ENCODE measurements at regions not wholly inside any gene's neighbourhood (a gene's known extent, or its start where the extent isn't known, plus 50 kb on each side); places are given as distances from the start of the nearest gene placed in this dataset.
A peak's percentile ranks its signal among the peaks of the same experiment; 100 is the strongest.

DNA sequence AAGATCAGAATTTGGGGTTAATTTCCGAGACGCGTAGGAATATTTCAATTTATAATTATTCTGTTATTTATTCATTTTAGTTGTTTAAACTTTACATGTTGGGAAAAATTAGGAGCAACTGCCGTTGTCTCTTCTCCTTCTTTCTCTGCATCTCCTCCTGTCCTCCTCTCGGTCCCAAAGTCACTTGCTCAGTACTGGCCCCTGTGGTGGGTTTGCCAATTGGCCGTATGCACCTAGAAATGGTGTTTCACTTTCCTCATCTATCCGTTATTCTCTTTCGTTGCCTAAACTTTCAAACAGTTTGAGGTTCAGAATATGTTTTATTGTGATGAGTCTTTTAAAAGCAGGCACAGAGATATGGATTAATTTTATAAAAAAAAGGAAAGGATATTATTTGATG is 517.9 kb downstream of the PLCL1 start:
- DNase-seq = no peak

DNA sequence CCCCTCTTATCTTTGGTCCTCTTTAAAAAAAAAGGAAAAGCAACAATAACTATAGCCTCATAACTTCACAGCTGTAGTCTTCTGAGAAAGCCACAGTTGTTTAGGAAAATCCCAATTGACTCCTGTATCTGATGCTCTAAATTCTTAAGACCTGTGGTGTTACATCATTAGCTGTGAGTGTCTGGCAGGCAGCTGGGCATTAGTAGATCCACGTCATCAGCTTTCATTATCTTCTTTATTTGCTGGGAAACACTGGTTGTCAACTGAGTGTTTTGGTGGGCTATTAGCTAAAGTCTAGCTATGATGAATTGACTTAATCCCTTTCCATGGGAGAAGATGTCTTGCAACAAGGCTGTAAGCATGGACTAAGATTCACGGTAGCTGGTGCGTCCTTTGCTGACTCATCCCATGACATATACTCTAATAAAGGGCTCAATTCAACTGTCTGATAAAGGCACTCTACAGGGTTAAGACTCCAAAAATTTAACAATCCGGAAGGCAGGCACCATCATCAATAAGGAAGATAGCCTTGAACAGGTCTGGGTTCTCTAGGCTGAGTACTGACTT is 517.2 kb downstream of the PLCL1 start:
- DNase-seq = no peak

DNA sequence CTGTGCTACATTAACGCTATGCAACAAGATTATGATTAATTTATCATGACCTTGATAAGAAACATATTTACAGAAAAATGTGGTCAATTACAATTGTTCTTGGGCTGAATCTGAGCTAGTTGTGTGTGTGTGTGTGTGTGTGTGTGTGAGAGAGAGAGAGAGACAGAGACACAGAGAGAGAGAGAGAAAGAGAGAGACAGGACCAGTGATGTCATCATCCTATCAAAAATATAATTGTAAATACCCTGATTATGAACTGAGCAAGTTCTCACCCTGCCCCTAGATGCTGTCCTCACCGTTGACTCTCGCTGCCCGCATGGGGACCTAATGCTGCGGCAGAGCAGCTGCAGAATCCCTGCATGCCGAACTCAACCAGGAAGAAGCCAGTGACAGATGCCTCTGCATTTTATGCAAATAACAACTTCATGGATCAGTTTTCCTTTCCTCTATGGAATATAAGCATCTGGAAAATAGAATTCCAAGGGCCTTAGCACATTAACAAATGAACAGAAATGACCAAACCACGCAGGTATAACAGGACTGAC is 512.5 kb downstream of the PLCL1 start:
- DNase-seq = no peak

DNA sequence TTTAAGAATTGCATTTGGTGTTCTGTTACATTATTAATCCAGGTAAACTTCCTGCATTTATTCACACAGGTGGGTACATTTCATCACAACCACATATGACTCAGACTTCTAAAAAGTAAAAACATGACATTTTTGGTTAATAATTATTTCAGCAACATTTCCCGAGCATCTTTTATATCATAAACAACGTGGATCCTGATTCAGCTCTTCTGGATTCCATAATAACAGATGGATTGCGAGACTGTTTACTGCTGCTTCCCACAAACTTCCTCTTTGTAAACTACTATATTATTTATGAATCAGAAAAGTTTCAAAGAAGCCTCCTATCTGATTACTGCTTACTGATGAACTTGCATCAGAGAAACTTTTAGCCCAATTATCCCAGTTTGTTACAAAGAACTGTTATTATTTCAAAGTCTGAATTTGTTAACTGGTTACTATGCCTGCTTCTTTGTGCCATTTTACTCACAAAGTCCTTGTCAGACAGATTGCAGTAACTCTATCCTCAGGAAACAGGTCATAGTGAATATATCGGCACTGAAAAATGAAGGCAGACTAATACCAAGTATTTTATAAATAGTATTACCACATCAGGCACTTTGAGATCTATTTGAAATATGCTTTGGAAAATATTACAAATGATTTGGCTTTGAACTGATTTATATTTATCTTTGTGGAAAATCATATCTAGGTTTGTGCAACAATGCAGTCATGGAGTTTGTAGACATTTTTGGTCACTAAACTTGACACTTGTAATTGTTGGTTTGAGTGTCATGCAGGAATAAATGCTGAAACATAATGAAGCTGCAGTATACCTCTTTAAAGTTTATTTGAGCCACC is 511.6 kb downstream of the PLCL1 start:
- no peak for DNase-seq

DNA sequence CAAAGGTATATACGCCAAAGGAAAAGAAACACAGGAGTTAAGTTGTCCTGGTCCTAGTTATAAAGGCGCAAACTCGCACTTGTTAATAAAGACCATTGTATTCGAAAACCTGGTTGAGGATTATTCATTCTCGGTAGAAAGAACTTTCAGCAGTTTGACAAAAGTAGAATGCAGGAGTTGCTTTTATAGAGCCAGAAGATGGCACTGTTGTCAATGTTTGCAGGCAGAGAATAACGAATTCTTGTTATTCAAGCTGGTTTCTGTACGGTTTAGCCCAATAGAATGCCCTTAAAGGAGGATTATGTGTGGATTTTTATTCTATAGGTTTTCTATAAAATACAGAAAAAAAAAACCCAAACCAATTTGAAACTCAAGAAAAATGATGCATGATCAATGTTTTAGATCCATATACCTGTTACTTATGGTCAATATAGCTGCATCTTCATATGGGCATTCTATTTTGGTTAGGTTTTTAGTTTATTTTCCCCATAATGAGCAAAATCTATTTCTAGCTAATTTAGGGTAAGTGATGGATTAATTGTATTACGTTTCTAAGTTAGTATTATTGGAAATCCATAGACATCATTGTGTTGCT is 510.3 kb downstream of the PLCL1 start:
- DNase-seq = peak; percentile 12

DNA sequence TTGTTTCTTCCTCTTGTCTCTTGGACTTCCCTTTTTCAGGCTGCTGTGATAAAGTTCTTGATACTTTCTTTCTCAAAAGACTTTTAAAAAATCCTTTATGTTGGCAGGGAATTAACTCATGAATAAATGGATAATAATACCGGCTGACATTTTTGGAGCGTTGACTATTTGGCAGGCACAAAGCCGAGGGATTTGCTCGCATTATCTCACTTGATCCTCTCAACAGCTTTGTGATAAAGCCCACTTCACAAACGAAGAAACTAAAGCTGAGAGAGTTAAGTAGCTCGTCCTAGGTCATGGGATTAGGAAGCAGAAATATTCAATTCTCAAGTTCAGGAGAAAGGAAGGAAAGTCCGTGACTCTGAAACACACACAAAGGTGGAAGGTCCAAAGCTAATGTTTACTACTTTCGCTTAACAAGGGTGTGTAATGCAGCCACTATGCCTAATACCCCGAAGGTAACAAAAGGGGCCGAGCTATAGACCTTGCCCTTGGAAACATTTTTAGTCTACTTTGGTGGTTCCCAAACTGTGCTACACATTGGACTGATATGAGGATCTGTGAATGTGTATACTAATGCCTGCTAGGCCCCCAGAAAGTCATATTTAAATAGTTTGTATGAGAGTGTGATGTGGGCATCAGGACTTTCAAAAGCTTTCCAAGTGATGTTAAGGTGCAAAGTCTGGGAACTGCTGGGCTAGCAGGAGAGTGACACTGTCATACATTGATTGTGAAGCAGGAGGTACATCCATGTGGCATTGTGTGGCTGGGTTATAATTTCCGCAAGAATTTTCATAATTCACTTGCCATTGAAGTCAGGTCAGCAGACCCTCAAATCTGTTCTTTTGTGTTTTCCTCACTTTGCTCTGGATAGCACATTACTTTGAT is 508.4 kb downstream of the PLCL1 start:
- DNase-seq = no peak

DNA sequence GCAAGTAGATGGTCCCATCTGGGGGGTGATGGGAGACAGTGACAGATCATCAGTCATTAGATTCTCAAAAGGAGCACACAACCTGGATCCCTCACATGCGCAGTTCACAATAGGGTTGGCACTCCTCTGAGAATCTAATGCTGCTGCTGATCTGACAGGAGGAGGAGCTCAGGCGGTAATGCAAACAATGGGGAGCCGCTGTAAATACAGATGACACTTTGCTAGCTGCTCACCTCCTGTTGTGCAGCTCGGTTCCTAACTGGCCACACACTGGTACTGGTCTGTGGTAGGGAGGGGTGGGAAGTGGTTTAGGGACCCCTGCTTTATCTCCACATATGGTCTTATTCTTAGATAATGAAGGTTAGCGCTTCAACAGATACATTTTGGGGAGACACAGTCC is 506.6 kb downstream of the PLCL1 start:
- DNase-seq = no peak

DNA sequence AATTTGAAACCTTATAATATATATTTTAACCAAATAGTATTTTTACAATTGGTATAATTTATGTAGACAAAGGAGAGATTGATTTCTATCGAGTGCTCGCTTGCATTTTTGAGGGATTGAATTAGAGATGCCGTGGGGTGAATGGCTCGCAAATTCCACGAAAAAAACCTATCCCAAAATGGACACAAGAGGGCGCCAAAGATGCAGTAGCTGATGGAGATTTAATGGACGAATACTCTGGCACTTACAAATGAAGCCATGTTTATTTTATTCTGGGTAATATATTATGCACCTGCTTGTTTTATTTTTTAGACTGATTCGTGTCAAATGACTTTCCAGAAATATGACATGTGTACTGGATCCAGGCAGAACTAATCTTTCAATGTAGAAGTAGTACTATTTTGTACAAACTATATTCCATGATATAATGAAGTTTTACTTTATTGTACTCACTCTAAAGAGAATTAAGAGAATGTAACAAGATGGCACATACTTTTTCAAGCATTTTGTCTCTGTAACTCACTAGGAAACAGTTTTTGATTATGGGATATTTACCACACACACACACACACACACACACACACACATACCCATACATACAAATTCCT is 505.4 kb downstream of the PLCL1 start:
- peak; percentile 63 for DNase-seq

DNA sequence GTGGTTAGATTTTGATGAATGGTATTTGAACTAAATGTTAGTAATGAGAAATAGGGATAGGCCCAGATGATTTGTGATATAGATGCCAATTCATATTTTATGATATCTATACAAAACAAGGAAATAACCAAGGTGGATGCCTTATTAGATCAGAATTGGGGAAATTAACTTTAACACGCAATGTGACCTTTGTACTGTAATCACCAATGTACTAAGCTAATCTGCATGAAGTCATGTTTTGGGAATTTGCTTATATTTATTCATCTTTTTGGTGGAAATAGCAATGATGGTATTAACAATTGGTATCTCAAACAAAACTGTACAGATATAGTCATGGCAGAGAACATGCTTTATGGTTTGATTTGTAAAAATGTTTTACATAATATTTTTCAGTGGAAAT is 504.7 kb downstream of the PLCL1 start:
- no peak for DNase-seq

DNA sequence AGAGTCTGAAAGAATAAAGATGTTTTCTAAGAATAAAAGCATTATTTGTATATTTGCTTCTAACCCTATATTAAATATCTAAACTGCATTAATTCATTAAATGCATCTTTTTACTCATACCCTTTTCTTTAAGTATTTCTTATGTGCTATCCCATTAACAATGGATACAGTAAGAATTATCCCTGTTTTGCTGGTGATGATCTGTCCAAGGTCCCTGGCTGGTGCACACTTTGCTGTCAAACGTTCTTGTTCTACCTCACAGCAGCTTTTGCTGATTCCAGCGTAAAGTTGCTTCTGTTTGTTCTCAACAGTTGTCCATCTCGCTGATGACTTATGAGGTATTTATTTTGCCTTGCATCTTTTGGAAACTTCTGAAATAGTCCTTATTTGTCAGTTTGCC is 504.0 kb downstream of the PLCL1 start:
- DNase-seq = no peak

DNA sequence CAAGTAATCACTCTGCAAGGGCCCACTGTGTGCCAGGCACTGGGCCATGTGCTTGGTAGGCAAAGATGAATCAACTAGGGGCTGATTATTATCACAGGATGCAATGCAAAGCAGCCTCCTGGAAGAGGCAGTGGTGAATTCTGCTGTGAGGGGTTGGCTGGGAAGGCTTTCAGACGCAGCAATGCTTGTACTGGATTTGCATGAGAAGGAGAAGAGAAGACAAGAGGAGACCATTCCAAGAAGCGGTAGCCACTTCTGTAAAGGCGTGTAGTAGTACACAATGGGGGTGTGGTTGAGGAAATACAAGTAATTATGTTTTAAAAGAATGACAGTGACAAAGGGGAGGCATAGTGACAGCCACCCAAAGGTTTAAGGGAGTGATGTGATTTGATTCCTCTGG is 502.7 kb downstream of the PLCL1 start:
- DNase-seq = no peak

DNA sequence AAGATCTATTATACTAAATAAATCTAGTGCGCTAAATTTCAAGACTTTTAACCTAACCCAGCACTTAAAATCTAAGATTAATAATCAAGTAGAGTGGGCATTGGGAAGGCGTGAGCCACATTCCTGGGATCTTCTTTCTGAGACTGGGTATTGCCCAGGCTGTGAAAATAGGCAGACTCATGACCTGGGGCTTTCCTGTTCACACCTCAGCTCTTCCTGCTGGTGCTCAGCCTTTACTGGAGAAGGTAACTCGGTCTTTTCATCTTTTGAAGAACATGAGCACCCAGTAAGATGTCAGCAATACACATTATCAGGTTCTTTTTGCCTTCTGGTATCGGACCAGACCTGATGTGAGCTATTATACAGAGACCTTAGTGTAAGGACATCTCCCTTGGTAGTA is 500.5 kb downstream of the PLCL1 start:
- no peak for DNase-seq

DNA sequence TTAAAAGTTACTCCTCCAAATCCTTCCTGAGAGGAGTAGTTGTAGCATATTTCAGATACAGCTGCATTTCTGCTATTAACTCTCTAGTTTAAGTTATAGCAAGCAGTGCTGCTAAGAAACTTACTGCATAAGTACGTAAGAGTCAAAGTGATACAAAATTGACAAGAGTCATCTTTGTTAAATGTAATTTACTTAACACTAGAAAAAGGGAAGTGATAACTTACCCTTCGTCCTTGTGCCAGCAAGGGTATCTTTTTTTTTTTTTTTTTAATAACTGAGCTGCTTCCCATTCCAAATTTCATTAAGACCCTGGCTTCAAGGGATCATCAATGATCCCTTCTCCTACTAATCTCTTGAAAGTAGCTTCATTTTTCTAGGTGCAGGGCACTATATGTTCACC is 493.0 kb downstream of the PLCL1 start:
- DNase-seq = no peak

DNA sequence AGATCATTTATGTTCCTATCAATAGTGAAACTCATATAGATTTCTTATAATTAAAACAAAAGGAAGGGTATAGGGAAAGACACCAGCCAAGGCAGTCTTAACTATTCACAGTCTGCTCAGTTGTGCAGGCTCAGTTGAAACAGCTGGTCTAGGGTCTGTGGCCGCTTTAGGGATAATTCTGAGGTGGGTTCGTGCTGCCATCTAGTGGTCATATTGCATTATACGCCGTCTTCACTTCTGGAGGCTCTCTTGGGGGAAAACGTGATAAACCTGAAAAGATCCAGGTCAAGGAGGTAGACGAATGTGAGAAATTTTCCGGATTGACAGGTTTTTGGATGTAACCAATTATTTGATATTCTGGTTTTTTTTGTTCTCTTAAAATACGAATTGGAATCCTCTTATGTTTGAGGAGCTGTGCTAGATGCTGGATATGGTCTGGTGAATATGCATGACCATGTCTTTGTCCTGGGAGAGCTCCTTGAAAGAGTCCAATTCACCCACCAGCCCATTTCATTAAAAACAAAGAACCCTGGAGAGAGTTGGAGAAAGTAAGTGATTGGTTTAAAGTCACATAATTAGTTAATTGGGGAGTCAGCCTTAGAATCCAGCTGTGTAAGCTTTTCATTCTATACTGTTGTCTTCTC is 492.4 kb downstream of the PLCL1 start:
- DNase-seq = peak; percentile 70

DNA sequence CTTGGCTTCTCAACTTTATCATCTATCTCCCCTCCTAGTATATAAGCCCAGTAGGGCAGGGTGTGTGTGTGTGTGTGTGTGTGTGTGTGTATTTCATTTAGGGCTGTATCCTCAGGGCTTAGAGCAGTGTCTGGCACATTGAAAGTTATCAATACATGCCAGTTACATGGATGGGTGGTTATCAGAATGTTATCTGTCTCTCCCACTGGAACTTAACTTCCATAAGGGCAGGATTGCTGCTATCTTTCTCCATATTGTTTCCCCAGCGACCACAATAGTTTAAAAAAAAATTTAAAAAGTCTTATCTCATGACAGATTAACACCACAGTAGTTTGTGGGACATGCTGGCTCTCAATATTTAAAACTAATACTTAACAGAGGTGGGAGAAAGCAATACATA is 488.9 kb downstream of the PLCL1 start:
- DNase-seq = no peak

DNA sequence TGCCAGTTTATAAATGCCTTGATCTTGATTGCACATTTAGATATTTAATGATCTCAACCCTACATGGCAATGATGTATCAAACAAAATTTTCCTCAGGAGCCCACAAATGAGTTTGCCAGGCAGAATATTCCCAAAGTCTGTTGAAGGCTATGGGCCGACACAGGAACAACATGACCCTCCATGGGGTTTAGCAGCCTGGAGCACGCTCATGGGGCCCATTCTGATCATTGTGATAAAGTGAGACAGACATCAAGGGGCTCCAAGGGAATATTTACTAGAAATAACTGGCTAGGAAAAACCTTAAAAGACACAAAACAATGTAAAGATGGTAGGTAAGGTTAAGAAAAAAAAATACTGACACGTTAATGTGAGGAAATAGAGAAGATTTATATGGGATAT is 485.4 kb downstream of the PLCL1 start:
- DNase-seq = no peak

DNA sequence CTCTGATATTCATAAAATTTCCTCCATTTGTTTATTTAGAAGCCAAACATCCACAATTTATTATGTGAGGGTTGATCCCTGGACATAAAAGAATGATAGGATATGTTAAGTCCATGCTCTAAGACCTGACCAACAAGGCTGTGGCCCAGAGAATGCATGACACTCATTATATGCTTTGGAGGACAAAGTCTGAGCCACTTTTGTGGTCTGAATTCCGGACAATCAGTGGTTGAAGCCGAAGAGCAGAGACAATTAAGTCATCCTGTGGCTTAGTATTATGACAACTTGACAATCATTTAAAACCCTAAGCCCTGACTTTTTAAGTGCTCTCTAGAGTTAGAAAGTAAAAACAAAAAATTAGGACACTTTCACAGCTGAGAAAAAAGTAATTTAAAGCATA is 483.3 kb downstream of the PLCL1 start:
- DNase-seq = no peak

DNA sequence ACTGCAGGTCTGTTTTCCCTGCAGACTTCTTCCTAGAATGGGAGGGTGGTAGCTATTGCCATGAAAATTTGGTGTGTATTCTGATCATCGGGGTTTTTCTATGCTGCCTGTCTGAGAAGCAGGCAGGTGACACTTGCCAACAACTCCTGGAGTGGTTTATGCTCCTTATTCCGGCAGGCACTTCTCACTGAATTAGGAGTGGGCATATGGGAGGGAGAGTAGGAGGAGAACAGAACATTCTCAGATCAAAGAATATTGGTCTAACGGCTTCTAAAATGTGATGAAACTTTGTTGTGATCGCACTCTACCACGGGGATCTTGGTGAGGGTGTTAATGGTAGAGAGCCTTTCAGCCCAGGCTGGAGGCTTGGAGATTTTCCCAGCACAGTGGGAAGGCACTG is 480.8 kb downstream of the PLCL1 start:
- no peak for DNase-seq

DNA sequence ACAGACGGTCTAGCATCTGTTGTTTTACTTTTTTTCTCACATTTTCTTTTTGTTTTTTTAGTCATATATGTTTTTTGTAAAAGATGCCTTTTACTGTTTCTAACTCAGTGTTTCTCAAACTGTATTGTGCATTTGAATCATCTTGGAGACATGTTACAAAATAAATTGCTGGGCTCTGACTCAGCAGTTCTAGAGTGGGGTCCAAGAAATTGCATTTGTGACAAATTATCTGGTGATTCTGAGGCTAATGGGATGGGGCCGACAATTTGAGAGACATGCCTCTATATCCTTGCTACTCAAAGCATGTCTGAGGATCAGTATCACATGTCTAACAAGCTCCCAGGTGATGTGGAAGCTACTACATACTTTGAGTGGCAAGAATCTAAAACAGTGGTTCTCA is 478.8 kb downstream of the PLCL1 start:
- no peak for DNase-seq

DNA sequence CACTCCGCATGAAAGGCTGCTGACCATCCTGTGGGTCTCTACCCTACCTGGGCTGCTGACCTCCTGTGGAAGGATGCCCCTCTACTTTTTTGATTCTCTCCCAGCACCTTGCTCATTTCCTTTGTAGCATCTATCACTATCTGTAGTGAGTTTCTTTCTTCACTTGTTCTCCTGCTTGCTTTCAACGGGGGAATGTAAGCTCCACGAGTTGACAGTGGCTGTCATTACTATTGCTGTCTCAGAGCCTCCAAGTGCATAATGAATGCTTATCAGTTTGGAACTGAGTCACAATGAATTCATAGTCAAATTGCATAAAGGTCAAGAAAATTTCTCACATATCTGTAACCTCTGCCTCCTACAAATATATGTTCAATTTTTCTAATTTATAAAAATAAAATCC is 477.7 kb downstream of the PLCL1 start:
- no peak for DNase-seq

DNA sequence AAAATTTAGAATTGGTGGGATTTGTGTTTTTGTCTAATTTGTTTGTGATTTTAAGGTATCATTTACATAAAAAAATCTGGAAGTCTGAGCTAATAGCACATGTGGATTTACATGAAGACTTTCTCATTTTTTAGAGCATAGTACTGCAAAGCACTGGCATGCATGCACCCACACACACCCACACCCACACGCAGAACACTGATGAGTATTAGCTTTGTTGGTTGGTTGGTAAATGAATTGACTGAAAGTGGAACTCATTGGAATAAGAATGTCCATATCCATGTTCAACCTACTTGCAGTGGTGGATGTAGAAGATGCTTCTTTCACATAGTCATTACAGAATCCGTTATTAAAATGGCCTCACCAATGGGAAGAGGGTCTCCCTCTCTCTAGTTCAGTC is 475.8 kb downstream of the PLCL1 start:
- DNase-seq = no peak

DNA sequence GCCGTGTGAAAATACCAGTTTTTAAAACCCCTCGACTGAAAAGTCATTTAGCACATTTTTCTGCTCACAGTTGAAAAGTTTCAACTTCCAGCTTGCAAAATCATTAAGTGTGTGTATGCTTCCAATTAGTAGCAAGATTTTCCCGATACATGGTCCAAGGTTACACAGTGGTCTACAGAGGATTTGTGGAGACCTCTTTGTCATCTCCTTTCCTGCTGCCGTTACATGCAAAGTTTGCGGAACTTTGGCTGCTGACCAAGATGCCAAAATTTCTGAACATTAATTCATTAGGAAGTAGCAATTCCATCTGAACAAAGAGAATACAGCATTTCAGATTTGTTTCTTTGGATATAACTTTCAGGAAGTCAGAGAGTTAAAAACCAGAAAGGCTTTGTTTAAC is 474.6 kb downstream of the PLCL1 start:
- DNase-seq = no peak
